HG02678 (cell line): ENCODE measurements at regions not wholly inside any gene's neighbourhood (a gene's known extent, or its start where the extent isn't known, plus 50 kb on each side); places are given as distances from the start of the nearest gene placed in this dataset.

Experiments
- ATAC-seq: cut with Tn5 transposase; IDR thresholded peaks from one replicate; pipeline ENCODE4 v1.9.1; 2021; ENCODE audit warnings: mild to moderate bottlenecking, moderate library complexity; ENCODE audit not compliant: unreplicated experiment

- no peak for ATAC-seq
Observed at GRCh38 chr9:126123927-126124326, 202.7 kb upstream of the MVB12B start.

- ATAC-seq: no peak
Observed at GRCh38 chr9:126125177-126125576, 201.5 kb upstream of the MVB12B start.

GRCh38 chr9:126125577-126125976 is 201.1 kb upstream of the MVB12B start:
- ATAC-seq: no peak

DNA sequence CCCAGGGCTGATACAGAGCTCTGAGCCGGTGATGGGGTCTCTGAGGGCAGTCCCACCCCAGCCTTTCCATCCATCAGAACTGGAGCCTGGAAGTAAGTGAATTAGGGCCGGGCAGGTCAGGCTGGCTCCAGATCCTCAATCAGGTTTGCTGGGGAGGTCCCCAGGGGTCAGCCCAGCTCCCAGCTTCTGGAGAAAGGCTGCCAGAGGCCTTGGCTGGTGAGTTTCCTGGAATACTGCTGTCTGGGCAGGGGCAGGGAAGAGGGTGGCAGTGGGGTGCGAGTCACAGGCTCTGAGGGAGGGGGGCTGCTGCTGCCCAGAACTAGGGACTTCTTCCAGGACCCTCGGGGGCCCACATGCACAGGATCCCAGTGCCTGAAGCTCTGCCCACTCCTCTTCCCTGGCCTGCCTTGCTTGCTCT is 200.6 kb upstream of the MVB12B start:
- no peak for ATAC-seq

DNA sequence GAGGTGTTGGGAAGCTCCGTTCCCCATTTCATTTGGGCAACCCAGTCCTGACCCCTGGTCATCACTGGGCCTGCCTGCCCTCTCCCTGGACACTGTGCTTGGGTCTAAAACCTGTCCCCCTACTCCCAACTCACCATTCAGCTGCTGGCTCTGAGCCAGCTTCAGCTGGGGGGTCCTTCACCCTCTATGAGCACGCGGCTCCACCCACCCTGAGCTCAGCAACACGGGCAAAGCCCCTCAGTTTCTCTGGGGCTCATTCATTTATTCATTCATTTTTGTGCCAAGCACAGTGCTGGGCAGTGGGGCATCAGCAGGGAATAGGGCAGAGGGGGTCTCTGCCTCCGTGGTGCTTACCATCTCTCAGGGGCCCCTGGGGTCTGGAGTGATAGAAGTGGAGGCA is 199.8 kb upstream of the MVB12B start:
- ATAC-seq: no peak

- ATAC-seq: no peak
Observed at GRCh38 chr9:126127591-126127990, 199.0 kb upstream of the MVB12B start.

GRCh38 chr9:126128494-126129142 is 198.0 kb upstream of the MVB12B start:
- no peak for ATAC-seq

DNA sequence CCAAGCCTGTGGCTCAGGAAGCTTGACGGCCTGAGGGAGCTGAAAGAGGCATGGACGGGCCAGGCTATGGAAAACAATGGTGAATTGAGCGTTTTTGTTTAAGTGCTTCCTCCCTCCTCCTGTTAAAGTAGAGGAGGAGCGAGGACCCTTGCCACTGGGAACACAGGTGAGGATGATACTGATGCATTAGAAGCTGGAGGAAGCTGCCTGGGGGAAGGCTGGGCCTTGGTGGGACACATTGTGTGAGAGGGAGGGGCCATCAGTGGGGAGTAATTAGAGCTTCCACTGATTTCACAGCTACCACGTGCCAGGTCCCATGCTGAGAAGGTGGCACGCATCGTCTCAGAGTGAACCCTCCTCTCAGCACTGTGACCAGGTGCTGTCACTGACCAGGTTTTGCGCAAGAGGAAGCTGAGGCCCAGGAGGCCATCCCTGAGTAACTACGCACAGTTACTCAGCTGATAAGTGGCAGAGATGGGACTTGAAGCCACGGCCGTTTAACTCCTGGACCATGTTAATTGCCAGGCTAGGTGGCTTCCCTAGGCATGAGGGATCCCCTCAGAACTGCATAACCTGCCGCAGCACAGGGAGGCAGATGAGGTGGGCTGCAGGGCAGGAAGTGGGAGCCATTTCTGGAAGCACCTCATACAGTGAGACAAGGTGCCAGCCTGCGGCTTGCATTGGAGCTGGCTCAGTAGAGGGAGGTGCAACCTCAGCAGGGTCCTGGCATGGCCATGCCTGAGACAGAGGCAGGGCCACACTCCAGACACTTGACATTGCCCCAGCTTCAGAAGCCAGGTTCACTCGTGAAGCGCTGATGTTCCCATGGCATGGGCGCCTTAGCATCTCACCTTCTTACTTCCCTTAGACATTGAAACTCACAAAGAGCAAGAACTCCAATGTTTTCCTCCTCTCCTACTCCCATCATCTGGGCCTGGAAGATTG is 195.3 kb upstream of the MVB12B start:
- no peak for ATAC-seq

DNA sequence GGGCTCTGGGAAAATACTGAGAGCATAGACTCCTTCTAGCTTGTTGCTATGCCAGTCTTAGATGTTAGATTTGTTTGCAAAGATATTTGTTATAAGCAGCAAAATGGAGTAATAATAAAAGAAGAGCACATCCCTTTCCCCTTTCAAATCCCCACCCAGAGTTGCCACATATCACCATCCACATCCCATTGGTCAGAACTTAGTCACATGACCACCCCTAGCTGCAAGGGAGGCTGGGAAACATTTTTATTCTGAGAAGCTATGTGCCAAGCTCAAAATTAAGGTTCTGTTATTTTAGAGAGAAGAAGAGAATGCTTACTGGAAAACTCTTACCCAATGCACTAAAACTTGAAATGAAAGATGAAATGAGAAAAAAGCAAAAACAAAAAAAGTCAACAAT is 193.9 kb upstream of the MVB12B start:
- no peak for ATAC-seq

DNA sequence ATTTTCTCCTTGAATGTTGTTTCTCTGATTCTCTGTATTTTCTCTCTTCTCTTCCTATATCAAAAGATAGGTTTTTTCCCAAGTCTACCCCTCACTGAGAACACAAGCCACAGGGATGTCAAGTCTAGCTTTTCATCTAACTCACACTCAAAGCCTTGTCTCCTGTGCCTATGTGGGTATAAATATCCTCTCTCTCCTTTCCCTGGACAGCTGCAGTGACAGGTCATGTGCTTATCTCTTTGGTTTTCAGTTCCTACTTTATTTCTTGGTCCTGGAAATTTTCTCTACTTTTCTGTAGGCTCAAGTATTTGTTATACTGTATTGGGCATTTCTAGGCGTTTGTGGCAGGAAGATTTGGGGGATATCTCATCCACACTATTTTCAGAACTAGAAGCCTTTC is 182.4 kb upstream of the MVB12B start:
- ATAC-seq: no peak

DNA sequence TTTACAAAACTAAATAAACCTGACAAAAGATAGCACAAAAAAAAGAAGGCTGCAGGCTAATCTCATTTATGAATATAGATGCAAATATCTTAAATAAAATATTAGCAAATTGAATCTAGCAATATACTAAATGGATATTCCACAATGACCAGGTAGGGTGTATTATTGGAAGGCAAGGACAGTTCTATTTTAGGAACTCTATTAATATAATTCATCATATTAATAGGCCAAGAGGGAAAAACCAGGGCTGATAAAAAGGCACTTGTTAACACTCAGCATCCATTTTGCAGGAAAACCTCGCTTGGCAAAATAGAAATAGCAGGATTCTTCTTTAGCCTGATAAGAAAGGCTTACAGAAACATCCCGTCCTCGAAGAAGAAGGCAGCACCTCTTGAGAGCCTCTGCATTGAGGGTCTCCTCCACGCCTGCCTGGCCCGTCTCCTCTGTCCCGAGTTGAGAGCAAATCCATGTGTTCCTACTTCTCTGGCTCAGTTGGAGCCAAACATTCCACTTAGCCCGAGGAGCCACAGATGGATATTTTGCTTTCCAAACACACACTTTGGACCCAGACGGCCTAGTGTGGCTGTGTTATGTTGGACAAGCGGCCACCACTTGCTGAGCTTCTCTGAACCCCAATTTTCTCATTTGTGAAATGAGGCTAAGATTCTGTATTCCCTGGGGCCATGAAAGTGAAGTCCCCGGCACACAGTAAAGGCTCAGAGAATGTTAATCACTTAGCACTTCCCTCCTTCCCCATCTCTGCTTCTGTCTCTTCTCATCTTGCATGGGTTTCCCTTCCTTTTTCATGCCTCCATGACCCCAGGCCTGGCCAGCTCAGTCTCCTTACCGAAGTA is 181.8 kb upstream of the MVB12B start:
- no peak for ATAC-seq

DNA sequence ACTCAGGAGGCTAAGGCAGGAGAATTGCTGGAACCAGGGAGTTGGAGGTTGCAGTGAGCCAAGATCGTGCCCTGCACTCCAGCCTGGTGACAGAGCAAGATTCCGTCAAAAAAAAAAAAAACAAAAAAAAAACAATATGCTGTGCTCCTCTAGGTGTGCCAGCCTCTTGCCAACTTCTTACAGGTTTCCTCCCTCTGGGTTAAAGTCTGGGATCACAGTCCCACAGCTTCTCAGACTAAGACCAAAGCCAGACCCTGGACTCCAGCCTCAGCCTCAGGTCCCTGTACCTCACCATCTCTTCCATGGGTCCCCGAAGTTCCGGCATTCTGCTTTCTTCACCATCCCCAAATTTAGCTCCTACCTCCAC is 180.8 kb upstream of the MVB12B start:
- ATAC-seq: no peak

- ATAC-seq: peak; percentile 51
Observed at GRCh38 chr9:126146254-126147145, 180.1 kb upstream of the MVB12B start.

DNA sequence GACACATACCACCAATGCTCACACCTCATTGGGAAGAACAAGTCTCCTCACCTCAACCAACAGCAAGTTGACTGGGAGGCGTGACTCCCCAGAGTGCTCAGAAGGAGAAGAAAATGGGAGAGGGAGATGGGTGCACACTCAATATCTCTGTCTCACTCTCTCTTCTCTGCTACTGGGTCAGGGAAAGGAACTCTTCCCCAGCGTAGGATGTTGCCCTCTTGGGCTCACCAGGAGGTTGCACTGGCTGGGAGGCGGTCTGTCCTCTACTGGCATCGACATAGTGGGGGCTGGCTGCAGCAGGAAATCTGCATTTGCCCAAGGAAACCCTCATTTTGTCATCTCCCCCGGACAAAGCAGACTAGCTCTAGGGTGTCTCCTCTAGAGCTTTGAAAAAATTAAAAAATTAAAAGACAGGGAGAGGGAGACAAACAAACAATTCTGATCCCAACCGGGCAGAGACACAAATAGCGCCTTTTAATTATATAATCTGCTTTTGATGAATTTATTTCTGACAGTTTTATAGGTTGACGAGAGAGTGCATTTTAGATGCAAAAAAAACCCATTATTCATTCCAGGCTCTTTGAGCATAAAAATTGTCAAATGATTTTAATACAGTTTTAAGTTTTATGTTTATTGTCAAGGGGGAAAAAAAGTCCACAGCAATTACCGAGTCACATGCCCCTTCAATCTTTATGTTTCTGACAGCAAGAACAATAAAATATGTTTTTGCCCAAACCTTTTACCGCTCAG is 179.3 kb upstream of the MVB12B start:
- ATAC-seq: no peak

DNA sequence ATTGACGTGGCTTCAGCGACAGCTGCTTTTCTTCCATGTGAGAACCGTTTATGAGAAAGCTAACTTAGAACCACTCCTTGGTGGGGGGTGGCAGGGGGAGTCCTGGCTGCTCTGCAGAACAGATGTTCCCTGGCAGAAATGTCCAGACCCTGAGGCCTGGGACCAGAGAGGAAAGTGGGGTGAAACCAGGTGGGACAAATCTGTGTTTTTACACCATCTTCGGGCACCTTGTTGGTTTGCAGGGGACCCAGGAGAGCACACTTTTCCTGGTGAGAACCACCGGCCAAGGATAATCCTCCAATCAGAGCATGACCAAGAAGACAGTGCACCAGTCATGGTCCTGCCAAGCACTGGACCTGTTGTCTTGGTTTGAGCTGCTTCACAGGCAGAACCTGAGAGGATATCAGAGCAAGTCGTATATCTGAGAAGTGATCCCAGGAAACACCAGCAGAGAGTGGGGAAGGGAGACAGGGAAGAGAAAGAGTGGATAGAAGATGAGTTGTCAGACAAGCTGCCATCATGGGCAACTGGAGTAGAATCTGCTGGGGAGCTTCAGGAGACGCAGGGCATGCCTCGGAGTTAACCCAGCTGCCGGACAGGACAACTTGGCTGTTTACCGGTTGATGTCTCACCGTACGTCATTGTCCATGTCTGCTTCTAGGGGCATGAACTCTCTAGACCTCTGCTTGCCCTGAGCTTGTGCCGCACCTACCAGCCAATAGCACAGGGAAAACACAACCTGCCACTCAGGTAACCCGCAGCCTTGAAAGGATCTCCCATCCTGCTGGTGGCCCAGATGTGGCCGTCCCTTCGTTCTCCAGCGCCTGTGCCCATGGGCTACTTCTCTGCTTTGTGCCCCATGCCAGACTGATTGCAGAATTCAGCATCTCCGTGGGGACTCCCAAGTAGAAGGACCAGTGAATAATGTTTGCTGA is 178.4 kb upstream of the MVB12B start:
- ATAC-seq: no peak

GRCh38 chr9:126148994-126149393 is 177.6 kb upstream of the MVB12B start:
- no peak for ATAC-seq

DNA sequence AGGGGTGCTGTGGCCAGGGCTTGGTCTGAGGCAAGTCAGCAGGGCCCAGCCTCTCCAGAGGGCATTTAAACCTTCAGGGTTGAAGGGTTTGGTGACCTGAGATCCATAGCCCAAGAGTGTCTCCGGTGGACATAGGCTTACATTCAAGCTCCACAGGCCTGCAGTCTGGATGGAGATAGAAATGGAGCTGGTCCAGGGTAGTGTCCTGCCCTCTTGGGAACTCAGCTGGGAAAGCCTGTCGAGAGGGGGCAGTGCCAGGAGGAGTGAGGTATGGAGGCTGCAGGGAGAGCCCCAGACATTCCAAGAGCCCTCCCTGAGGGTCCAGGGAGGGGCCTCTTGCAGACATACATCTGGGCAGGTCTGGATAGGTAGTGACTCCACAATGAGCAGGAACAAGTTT is 177.0 kb upstream of the MVB12B start:
- no peak for ATAC-seq

- ATAC-seq: no peak
Observed at GRCh38 chr9:126150411-126151030, 176.1 kb upstream of the MVB12B start.
